CD4-positive, CD25-positive, alpha-beta regulatory T cell (primary cell): ENCODE measurements at regions not wholly inside any gene's neighbourhood (a gene's known extent, or its start where the extent isn't known, plus 50 kb on each side); places are given as distances from the start of the nearest gene placed in this dataset.

Source experiments
- ATAC-seq, 2 donors: fragments of 150-1000 bp; cut with Tn5 transposase; one replicate each; pipeline ENCODE4 v1.10.0; 2021; ENCODE audit warnings: low read depth in 2 of 2, moderate number of reproducible peaks in 2 of 2, moderate library complexity in 1 of 2
- DNase-seq, 3 donors: peaks; one replicate each; pipeline versions ENCODE4 v3.0.0 to v3.0.0-alpha.2; 2012 to 2022; ENCODE audit warnings: mixed read lengths in 1 of 3
- H3K27ac ChIP-seq: one replicate; pipeline ENCODE4 v1.7.0; 2013; ENCODE audit warnings: mild to moderate bottlenecking, low read length; ENCODE audit not compliant: insufficient read depth, poor library complexity, severe bottlenecking
- H3K27me3 ChIP-seq: one replicate; pipeline ENCODE4 v1.7.0; 2013; ENCODE audit warnings: low read length; ENCODE audit not compliant: control insufficient read depth, insufficient read depth
- H3K36me3 ChIP-seq: one replicate; pipeline ENCODE4 v1.7.0; 2013; ENCODE audit warnings: mild to moderate bottlenecking, low read length, moderate library complexity; ENCODE audit not compliant: control insufficient read depth, insufficient read depth
- H3K4me1 ChIP-seq: 2 replicates; pipeline ENCODE4 v1.7.0; 2013; ENCODE audit warnings: mild to moderate bottlenecking, low read length; ENCODE audit not compliant: insufficient read depth, control insufficient read depth, poor library complexity, severe bottlenecking
- H3K4me3 ChIP-seq: one replicate; pipeline ENCODE4 v1.7.0; 2013; ENCODE audit warnings: low read depth, mild to moderate bottlenecking, low read length, moderate library complexity
- H3K9me3 ChIP-seq, 2 experiments: 1 replicate in 1 of 2; 2 replicates in 1 of 2; pipeline ENCODE4 v1.7.0; 2013; ENCODE audit warnings: low read length in 2 of 2, mild to moderate bottlenecking in 1 of 2, moderate library complexity in 1 of 2; ENCODE audit not compliant: control insufficient read depth in 2 of 2
- H3K27ac Mint-ChIP-seq, 3 donors: one replicate each; pipeline ENCODE4 v1.8.0; 2020 to 2022; ENCODE audit warnings: mild to moderate bottlenecking in 3 of 3, mixed read lengths in 3 of 3, moderate library complexity in 2 of 3
- H3K27me3 Mint-ChIP-seq: one replicate; pipeline ENCODE4 v1.8.0; 2022; ENCODE audit warnings: mild to moderate bottlenecking, mixed read lengths
- H3K36me3 Mint-ChIP-seq: one replicate; pipeline ENCODE4 v1.8.0; 2020; ENCODE audit warnings: mixed read lengths
- H3K4me1 Mint-ChIP-seq, 4 donors: one replicate each; pipeline ENCODE4 v1.8.0; 2020 to 2022; ENCODE audit warnings: mixed read lengths in 4 of 4, mild to moderate bottlenecking in 1 of 4
- H3K4me3 Mint-ChIP-seq, 4 donors: one replicate each; pipeline ENCODE4 v1.8.0; 2020 to 2022; ENCODE audit warnings: mild to moderate bottlenecking in 4 of 4, mixed read lengths in 4 of 4, moderate library complexity in 3 of 4
- H3K9me3 Mint-ChIP-seq, 7 donors: one replicate each; pipeline ENCODE4 v1.8.0; 2020 to 2022; ENCODE audit warnings: mixed read lengths in 7 of 7, mild to moderate bottlenecking in 3 of 7, moderate library complexity in 2 of 7

DNA sequence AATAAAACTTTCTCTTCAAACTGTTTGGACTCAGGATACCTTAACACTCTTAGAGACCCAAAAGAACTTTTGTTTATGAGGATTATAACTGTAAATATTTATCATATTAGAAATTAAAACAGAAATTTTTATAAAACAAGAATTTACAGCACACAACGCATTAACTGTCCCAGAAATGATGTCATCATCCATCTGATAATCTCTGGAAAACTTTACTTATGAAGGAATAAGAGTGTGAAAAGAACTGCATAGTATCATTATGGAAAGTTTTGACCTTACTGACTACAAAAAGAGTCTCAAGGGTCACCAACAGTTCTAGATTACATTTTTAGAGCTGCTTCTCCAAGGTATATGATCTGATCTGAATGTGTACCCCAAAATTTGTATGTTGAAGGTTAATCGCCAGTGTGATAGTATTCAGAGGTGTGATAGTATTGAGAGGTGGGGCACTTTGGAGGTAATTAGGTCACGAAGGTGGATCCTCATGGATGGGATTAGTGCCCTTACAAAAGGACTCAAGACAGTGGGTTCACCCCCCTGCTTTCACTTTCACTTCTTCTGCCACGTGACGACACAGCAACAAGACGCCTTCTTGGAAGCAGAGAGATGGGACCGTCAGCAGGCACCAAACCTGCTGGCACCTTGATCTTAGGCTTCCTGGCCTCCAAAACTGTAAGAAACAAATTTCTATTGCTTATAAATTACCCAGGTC is 95.7 kb upstream of the NR5A2 start:
- peak overlapping the region; percentile 5 for H3K4me3 ChIP-seq
- DNase-seq, result peak in 2 of 3 donors; percentile 24 to 64

DNA sequence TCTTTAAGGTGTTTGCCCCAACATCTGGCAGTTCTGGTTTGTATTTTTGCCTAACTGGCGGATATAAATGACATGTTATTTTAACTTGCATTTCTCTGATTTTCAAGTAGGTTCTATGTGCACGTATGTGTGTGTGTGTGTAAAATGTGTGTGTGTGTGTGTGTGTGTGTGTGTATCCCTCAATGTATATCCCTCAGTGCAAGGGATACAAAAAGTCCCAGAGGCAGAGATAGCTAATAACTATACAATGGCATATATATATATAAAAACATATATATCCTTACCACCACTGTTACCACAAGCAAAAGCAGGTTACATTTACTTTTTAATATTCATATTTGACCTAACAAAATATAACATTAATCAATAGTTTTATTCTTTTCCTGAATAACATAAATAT is 95.0 kb upstream of the NR5A2 start:
- H3K4me1 Mint-ChIP-seq, result peaks cover 0 to 8% (median 3%) of the 10 kb centered on the region in 4 donors
- DNase-seq (no peak), ATAC-seq (no peak)
- H3K27me3 ChIP-seq, result peaks cover 5% of the 10 kb centered on the region
- no peaks in the 10 kb centered on the region for H3K36me3 Mint-ChIP-seq
- peak overlapping the region; percentile 3 to 76 (median 54) for H3K4me3 Mint-ChIP-seq
- peaks cover 14% of the 10 kb centered on the region for H3K27me3 Mint-ChIP-seq
- peaks cover 0 to 2% (median 0%) of the 10 kb centered on the region in 7 donors for H3K9me3 Mint-ChIP-seq
- no peaks in the 10 kb centered on the region for H3K36me3 ChIP-seq
- H3K4me1 ChIP-seq, result no peaks in the 10 kb centered on the region
- no peak overlapping the region for H3K27ac ChIP-seq
- H3K9me3 ChIP-seq, result no peaks in the 10 kb centered on the region
- H3K4me3 ChIP-seq, result peak overlapping the region; percentile 5
- peak overlapping the region in 2 of 3 donors; percentile 40 to 77 for H3K27ac Mint-ChIP-seq

More for the DNA sequence above, 95.7 kb upstream of the NR5A2 start:
- no peak for ATAC-seq
- Histone ChIP-seq H3K9me3 (no peaks in the 10 kb centered on the region), H3K27me3 (no peaks in the 10 kb centered on the region), H3K36me3 (no peaks in the 10 kb centered on the region), H3K27ac (no peak overlapping the region), H3K4me1 (no peaks in the 10 kb centered on the region)
- peak overlapping the region; percentile 34 to 77 (median 40) for H3K27ac Mint-ChIP-seq
- H3K9me3 Mint-ChIP-seq, result peaks cover 0 to 2% (median 0%) of the 10 kb centered on the region in 7 donors
- peaks cover 0 to 8% (median 3%) of the 10 kb centered on the region in 4 donors for H3K4me1 Mint-ChIP-seq
- peak overlapping the region; percentile 3 to 76 (median 54) for H3K4me3 Mint-ChIP-seq
- H3K27me3 Mint-ChIP-seq, result peaks cover 11% of the 10 kb centered on the region
- H3K36me3 Mint-ChIP-seq, result no peaks in the 10 kb centered on the region

DNA sequence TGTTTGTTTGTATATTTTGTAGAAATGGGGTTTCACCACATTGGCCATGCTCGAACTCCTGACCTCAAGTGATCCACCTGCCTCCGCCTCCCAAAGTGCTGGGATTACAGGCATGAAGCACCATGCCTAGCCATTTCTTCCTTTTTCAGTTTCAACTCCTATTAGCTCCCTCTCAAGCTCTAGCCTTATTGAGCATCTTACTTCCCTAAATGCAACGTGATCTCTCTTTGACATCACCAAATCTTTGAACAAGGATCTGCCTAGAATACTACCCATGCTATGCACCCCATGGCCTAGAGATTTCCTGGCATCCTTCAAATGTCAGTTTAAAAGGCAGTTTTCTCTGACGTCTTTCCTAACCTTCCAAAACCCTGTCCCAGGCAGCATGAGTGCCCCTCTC is 91.1 kb upstream of the NR5A2 start:
- H3K27me3 Mint-ChIP-seq, result peaks cover 31% of the 10 kb centered on the region
- H3K4me3 ChIP-seq, result no peak overlapping the region
- H3K4me1 ChIP-seq, result no peaks in the 10 kb centered on the region
- no peak overlapping the region for H3K27ac ChIP-seq
- H3K36me3 Mint-ChIP-seq, result no peaks in the 10 kb centered on the region
- H3K27me3 ChIP-seq, result peaks cover 14% of the 10 kb centered on the region
- peaks cover 0 to 10% (median 3%) of the 10 kb centered on the region in 4 donors for H3K4me1 Mint-ChIP-seq
- H3K9me3 ChIP-seq, result no peaks in the 10 kb centered on the region
- H3K27ac Mint-ChIP-seq, result no peak overlapping the region
- H3K9me3 Mint-ChIP-seq, result peaks cover 0 to 2% (median 0%) of the 10 kb centered on the region in 7 donors
- DNase-seq (no peak), ATAC-seq (no peak)
- no peaks in the 10 kb centered on the region for H3K36me3 ChIP-seq
- H3K4me3 Mint-ChIP-seq, result no peak overlapping the region

DNA sequence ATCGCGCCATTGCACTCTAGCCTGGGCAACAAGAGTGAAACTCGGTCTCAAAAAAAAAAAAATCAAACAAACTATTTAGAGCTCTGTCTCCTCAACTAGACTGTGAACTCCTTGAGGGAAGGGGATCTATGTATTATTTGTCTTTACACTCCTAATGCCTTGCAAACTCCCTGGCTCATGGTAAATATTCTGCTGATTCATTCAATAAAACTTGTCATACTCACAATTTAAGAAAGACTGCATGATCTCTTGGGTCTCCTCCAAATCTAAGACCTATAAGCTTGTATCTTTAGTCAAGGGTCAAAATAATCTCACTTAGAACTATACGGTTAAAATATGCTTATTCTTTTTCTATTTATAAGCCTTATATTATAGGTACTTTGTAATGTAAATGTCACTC is 90.3 kb upstream of the NR5A2 start:
- Mint-ChIP-seq H3K9me3 (peaks cover 0 to 2% (median 0%) of the 10 kb centered on the region in 7 donors), H3K4me1 (peaks cover 0 to 11% (median 6%) of the 10 kb centered on the region in 4 donors), H3K27ac (no peak overlapping the region), H3K4me3 (no peak overlapping the region), H3K27me3 (peaks cover 37% of the 10 kb centered on the region), H3K36me3 (no peaks in the 10 kb centered on the region)
- no peaks in the 10 kb centered on the region for H3K36me3 ChIP-seq
- H3K4me1 ChIP-seq, result no peaks in the 10 kb centered on the region
- no peaks in the 10 kb centered on the region for H3K9me3 ChIP-seq
- peaks cover 14% of the 10 kb centered on the region for H3K27me3 ChIP-seq
- DNase-seq (no peak), ATAC-seq (no peak)
- H3K27ac ChIP-seq, result no peak overlapping the region
- H3K4me3 ChIP-seq, result no peak overlapping the region

DNA sequence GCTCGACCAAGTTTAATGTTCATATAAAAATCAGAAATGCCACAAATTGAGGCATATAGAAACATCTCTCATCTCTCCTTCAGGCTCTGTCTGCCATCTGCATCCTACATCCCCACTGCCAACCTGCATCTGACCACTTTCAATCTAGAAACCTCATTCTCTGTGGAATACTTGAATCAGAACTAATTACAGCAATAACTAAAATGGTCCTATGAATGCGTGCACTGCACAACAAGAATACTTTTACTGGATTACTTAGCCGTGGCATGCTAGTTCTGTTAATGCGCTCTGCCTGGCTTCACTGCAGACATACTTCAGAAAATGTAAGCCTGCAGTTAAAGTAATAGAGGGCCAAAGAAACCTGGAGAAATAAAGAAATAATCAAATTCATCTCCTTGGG is 89.8 kb upstream of the NR5A2 start:
- H3K9me3 Mint-ChIP-seq, result peaks cover 0 to 2% (median 0%) of the 10 kb centered on the region in 7 donors
- H3K27ac Mint-ChIP-seq, result no peak overlapping the region
- Histone ChIP-seq H3K4me3 (no peak overlapping the region), H3K9me3 (no peaks in the 10 kb centered on the region), H3K36me3 (no peaks in the 10 kb centered on the region), H3K27me3 (peaks cover 14% of the 10 kb centered on the region), H3K27ac (no peak overlapping the region), H3K4me1 (no peaks in the 10 kb centered on the region)
- peaks cover 38% of the 10 kb centered on the region for H3K27me3 Mint-ChIP-seq
- no peak for ATAC-seq
- DNase-seq, result no peak
- peaks cover 0 to 7% (median 5%) of the 10 kb centered on the region in 4 donors for H3K4me1 Mint-ChIP-seq
- no peak overlapping the region for H3K4me3 Mint-ChIP-seq
- H3K36me3 Mint-ChIP-seq, result no peaks in the 10 kb centered on the region

DNA sequence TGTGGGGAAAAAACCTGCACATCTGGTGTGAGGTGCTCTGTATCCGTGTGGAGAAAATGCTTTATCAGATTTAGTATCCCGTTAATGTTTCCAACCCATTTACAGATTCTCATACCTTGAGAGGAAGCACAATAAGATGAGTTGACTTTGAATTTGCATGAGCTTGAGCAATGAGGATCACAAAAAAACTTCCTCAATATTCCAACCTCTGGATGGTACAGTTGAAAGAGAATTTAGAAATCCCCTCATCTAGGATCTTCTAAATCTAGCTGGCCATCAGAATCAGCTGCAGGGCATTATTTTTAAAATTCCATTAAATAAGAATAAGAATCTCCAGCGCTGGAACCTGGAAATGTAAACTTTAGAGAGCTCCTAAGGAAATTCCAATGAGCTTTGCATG is 82.5 kb upstream of the NR5A2 start:
- no peaks in the 10 kb centered on the region for H3K36me3 ChIP-seq
- peaks cover 38% of the 10 kb centered on the region for H3K27me3 Mint-ChIP-seq
- H3K4me1 Mint-ChIP-seq, result peaks cover 0 to 7% (median 5%) of the 10 kb centered on the region in 4 donors
- peaks cover 6% of the 10 kb centered on the region for H3K27me3 ChIP-seq
- H3K36me3 Mint-ChIP-seq, result no peaks in the 10 kb centered on the region
- no peak for DNase-seq
- no peak overlapping the region for H3K27ac ChIP-seq
- no peak overlapping the region for H3K4me3 ChIP-seq
- H3K4me3 Mint-ChIP-seq, result no peak overlapping the region
- no peak for ATAC-seq
- H3K9me3 Mint-ChIP-seq, result peaks cover 0 to 4% (median 0%) of the 10 kb centered on the region in 7 donors
- H3K9me3 ChIP-seq, result no peaks in the 10 kb centered on the region
- H3K4me1 ChIP-seq, result no peaks in the 10 kb centered on the region
- no peak overlapping the region for H3K27ac Mint-ChIP-seq

DNA sequence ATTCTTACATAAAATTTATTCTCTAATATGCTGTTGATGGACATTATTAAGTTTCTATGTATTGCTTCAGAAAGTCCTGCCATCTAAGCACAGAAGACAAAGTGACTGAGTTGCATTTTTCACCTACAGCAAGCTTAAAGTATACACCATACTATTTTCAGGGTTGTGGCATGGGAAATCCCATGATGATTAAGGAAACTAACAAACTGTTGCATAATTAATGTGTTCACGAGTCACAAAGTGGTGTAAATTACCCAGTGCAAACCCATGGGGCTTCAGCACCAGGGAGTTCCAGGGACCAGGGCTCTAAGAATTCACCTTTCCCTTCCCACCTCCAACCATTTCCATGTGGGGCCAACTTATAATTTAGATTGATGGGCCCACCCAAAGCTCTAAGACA is 81.9 kb upstream of the NR5A2 start:
- Mint-ChIP-seq H3K36me3 (no peaks in the 10 kb centered on the region), H3K27me3 (peaks cover 38% of the 10 kb centered on the region), H3K4me1 (peaks cover 0 to 7% (median 5%) of the 10 kb centered on the region in 4 donors), H3K27ac (no peak overlapping the region), H3K9me3 (peaks cover 0 to 4% (median 0%) of the 10 kb centered on the region in 7 donors), H3K4me3 (no peak overlapping the region)
- peaks cover 6% of the 10 kb centered on the region for H3K27me3 ChIP-seq
- no peaks in the 10 kb centered on the region for H3K36me3 ChIP-seq
- H3K4me3 ChIP-seq, result no peak overlapping the region
- H3K27ac ChIP-seq, result no peak overlapping the region
- no peak for DNase-seq
- no peaks in the 10 kb centered on the region for H3K9me3 ChIP-seq
- no peaks in the 10 kb centered on the region for H3K4me1 ChIP-seq
- ATAC-seq, result no peak
